ENCODE measurements at regions not wholly inside any gene's neighbourhood (a gene's known extent, or its start where the extent isn't known, plus 50 kb on each side); places are given as distances from the start of the nearest gene placed in this dataset.
"Not testable (repeated sequence)": the region's sequence is repeated elsewhere in the genome, so short reads cannot be mapped to it uniquely, and the experiment has no call there.

GRCh38 chr19:28296506-28296905 is 916.4 kb downstream of the UQCRFS1 start:
- TF ChIP-seq CTCF (IDR thresholded peaks at IDR 0.05): no peak
- peaks cover 0 to 3% of the 10 kb centered on the region in 2 donors for H3K9me3 ChIP-seq
- intact Hi-C loops (cut with DNase I): no loop called here
- no peak for ATAC-seq
- H3K4me1 ChIP-seq: no peaks in the 10 kb centered on the region
- H3K36me3 ChIP-seq: no peaks in the 10 kb centered on the region
- H3K27ac ChIP-seq: no peak overlapping the region
- DNase-seq: no peak
- peaks cover 0 to 19% of the 10 kb centered on the region in 2 donors for H3K27me3 ChIP-seq
- H3K4me3 ChIP-seq: no peak overlapping the region

- H3K4me3 ChIP-seq; H3K4me1 ChIP-seq; ATAC-seq; H3K36me3 ChIP-seq; DNase-seq; H3K27ac ChIP-seq; H3K9me3 ChIP-seq; intact Hi-C loops (cut with DNase I): not testable (repeated sequence)
- H3K27me3 ChIP-seq: peaks cover 0 to 17% of the 10 kb centered on the region in 2 donors
Observed at GRCh38 chr19:28294975-28295374, 918.0 kb downstream of the UQCRFS1 start.

- Histone ChIP-seq H3K27ac (no peak overlapping the region), H3K4me3 (no peak overlapping the region), H3K9me3 (peaks cover 0 to 3% of the 10 kb centered on the region in 2 donors), H3K4me1 (no peaks in the 10 kb centered on the region), H3K27me3 (peaks cover 0 to 11% of the 10 kb centered on the region in 2 donors), H3K36me3 (no peaks in the 10 kb centered on the region)
- intact Hi-C loops (cut with DNase I): no loop called here
- DNase-seq (no peak), ATAC-seq (no peak)
- no peak for TF ChIP-seq CTCF (IDR thresholded peaks at IDR 0.05)
Observed at GRCh38 chr19:28294395-28294794, 918.6 kb downstream of the UQCRFS1 start.

GRCh38 chr19:28293685-28294084 is 919.3 kb downstream of the UQCRFS1 start:
- ATAC-seq (no peak), DNase-seq (no peak)
- TF ChIP-seq CTCF (IDR thresholded peaks at IDR 0.05): no peak
- no peak overlapping the region for H3K27ac ChIP-seq
- H3K4me3 ChIP-seq: no peak overlapping the region
- intact Hi-C loops (cut with DNase I): no loop called here
- H3K27me3 ChIP-seq: peaks cover 0 to 11% of the 10 kb centered on the region in 2 donors
- H3K4me1 ChIP-seq: no peaks in the 10 kb centered on the region
- peaks cover 0 to 3% of the 10 kb centered on the region in 2 donors for H3K9me3 ChIP-seq
- H3K36me3 ChIP-seq: no peaks in the 10 kb centered on the region

- DNase-seq (no peak), ATAC-seq (no peak)
- H3K4me1 ChIP-seq: no peaks in the 10 kb centered on the region
- H3K4me3 ChIP-seq: no peak overlapping the region
- intact Hi-C loops (cut with DNase I): no loop called here
- TF ChIP-seq CTCF (IDR thresholded peaks at IDR 0.05): no peak
- H3K9me3 ChIP-seq: peaks cover 0 to 3% of the 10 kb centered on the region in 2 donors
- H3K27me3 ChIP-seq: peaks cover 0 to 11% of the 10 kb centered on the region in 2 donors
- no peaks in the 10 kb centered on the region for H3K36me3 ChIP-seq
- no peak overlapping the region for H3K27ac ChIP-seq
Observed at GRCh38 chr19:28292822-28293500, 920.0 kb downstream of the UQCRFS1 start.

GRCh38 chr19:28291874-28292273 is 921.1 kb downstream of the UQCRFS1 start:
- ATAC-seq (no peak), DNase-seq (no peak)
- H3K36me3 ChIP-seq: no peaks in the 10 kb centered on the region
- no peak overlapping the region for H3K4me3 ChIP-seq
- intact Hi-C loops (cut with DNase I): no loop called here
- TF ChIP-seq CTCF (IDR thresholded peaks at IDR 0.05): no peak
- H3K27ac ChIP-seq: no peak overlapping the region
- H3K27me3 ChIP-seq: peaks cover 0 to 11% of the 10 kb centered on the region in 2 donors
- peaks cover 0 to 3% of the 10 kb centered on the region in 2 donors for H3K9me3 ChIP-seq
- H3K4me1 ChIP-seq: no peaks in the 10 kb centered on the region

All from left lung (tissue), 4 donors.